C4-2B (cell line): ENCODE measurements at regions not wholly inside any gene's neighbourhood (a gene's known extent, or its start where the extent isn't known, plus 50 kb on each side); places are given as distances from the start of the nearest gene placed in this dataset.

Experiments
- ZFX ChIP-seq: fragments of 450-650 bp; IDR thresholded peaks from 2 replicates; pipeline ENCODE4 v1.6.1; 2017
- TF ChIP-seq, protein P1 (sequence below): fragments of 450-650 bp; conservative IDR thresholded peaks from 2 replicates; pipeline ENCODE4 v1.5.1; 2017; ENCODE audit warnings: mild to moderate bottlenecking

DNA sequence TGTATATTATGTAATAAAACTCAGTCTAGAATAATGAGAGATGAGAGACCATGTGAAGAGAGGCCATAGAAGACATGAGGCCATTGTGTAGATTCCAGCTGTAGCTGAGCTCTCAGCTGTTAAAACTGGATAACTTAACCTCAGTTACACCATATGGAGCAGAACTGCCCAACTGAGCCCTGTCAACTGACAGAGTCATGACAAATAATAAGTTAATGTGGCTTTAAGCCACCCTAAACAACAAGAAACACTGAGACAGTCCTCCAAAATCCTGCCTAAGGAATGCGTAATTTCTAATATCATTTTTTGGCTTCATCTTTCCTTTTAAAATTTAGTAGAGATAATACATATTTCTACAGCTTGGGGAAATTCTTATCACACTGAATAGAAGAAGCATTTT is 580.0 kb upstream of the RGS18 start:
- TF ChIP-seq, protein P1, sequence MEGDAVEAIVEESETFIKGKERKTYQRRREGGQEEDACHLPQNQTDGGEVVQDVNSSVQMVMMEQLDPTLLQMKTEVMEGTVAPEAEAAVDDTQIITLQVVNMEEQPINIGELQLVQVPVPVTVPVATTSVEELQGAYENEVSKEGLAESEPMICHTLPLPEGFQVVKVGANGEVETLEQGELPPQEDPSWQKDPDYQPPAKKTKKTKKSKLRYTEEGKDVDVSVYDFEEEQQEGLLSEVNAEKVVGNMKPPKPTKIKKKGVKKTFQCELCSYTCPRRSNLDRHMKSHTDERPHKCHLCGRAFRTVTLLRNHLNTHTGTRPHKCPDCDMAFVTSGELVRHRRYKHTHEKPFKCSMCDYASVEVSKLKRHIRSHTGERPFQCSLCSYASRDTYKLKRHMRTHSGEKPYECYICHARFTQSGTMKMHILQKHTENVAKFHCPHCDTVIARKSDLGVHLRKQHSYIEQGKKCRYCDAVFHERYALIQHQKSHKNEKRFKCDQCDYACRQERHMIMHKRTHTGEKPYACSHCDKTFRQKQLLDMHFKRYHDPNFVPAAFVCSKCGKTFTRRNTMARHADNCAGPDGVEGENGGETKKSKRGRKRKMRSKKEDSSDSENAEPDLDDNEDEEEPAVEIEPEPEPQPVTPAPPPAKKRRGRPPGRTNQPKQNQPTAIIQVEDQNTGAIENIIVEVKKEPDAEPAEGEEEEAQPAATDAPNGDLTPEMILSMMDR = no peak
- no peak for TF ChIP-seq ZFX
